Liver (tissue), 8 donors: ENCODE measurements at regions not wholly inside any gene's neighbourhood (a gene's known extent, or its start where the extent isn't known, plus 50 kb on each side); places are given as distances from the start of the nearest gene placed in this dataset.

Source experiments
- DNase-seq: peaks from one replicate; pipeline ENCODE4 v3.0.0-alpha.2; 2017; ENCODE audit warnings: low spot score
- H3K27ac ChIP-seq, 2 donors: one replicate each; pipeline ENCODE4 v1.7.0; 2013; ENCODE audit warnings: inconsistent platforms in 2 of 2, low read length in 2 of 2, control low read depth in 1 of 2, low read depth in 1 of 2, mild to moderate bottlenecking in 1 of 2
- H3K27me3 ChIP-seq, 4 donors: one replicate each; pipeline versions ENCODE4 v1.6.1 to v1.7.0; 2013; ENCODE audit warnings: low read length in 3 of 4, inconsistent platforms in 1 of 4, mild to moderate bottlenecking in 1 of 4, moderate library complexity in 1 of 4; ENCODE audit not compliant: control insufficient read depth in 4 of 4, insufficient read depth in 4 of 4
- H3K36me3 ChIP-seq, 4 donors: one replicate each; pipeline versions ENCODE4 v1.6.1 to v1.7.0; 2013; ENCODE audit warnings: low read length in 3 of 4, mild to moderate bottlenecking in 3 of 4, low read depth in 1 of 4, moderate library complexity in 1 of 4; ENCODE audit not compliant: control insufficient read depth in 4 of 4, insufficient read depth in 3 of 4
- H3K4me1 ChIP-seq, 4 donors: one replicate each; pipeline versions ENCODE4 v1.6.1 to v1.7.0; 2013; ENCODE audit warnings: low read length in 3 of 4, mild to moderate bottlenecking in 3 of 4, moderate library complexity in 1 of 4; ENCODE audit not compliant: control insufficient read depth in 4 of 4, insufficient read depth in 4 of 4
- H3K4me3 ChIP-seq, 3 donors: one replicate each; pipeline versions ENCODE4 v1.6.1 to v1.7.0; 2013; ENCODE audit warnings: low read length in 3 of 3, control low read depth in 1 of 3, low read depth in 1 of 3, mild to moderate bottlenecking in 1 of 3
- H3K9ac ChIP-seq, 2 donors: one replicate each; pipeline ENCODE4 v1.7.0; 2013; ENCODE audit warnings: low read length in 2 of 2, mild to moderate bottlenecking in 2 of 2, moderate library complexity in 2 of 2, control low read depth in 1 of 2, low read depth in 1 of 2
- H3K9me3 ChIP-seq, 4 donors: one replicate each; pipeline versions ENCODE4 v1.6.1 to v1.7.0; 2013; ENCODE audit warnings: low read length in 3 of 4; ENCODE audit not compliant: control insufficient read depth in 4 of 4
- ATF3 ChIP-seq: IDR thresholded peaks from 2 replicates; pipeline ENCODE4 v1.6.1; 2016; ENCODE audit warnings: antibody characterized with exemption
- CTCF ChIP-seq: fragments of 150-350 bp; IDR thresholded peaks from 2 replicates; pipeline ENCODE4 v1.5.1; 2017; ENCODE audit warnings: improper control_type of control experiment, low read depth, low read length; ENCODE audit not compliant: missing input control
- EGR1 ChIP-seq, 2 donors: IDR thresholded peaks; 2 replicates each; pipeline ENCODE4 v1.6.1; 2016 to 2018; ENCODE audit warnings: antibody characterized with exemption in 2 of 2, low read depth in 2 of 2
- FOXA1 ChIP-seq: IDR thresholded peaks from 2 replicates; pipeline ENCODE4 v1.6.1; 2016; ENCODE audit warnings: antibody characterized with exemption
- FOXA2 ChIP-seq: IDR thresholded peaks from 2 replicates; pipeline ENCODE4 v1.6.1; 2016; ENCODE audit warnings: antibody characterized with exemption
- GABPA ChIP-seq, 2 donors: IDR thresholded peaks in 1 of 2; conservative IDR thresholded peaks in 1 of 2; 2 replicates each; pipeline ENCODE4 v1.6.1; 2016; ENCODE audit warnings: antibody characterized with exemption in 2 of 2, mild to moderate bottlenecking in 1 of 2, moderate library complexity in 1 of 2
- HNF4A ChIP-seq, 2 donors: conservative IDR thresholded peaks; 2 replicates each; pipeline ENCODE4 v1.6.1; 2016; ENCODE audit warnings: antibody characterized with exemption in 2 of 2, mild to moderate bottlenecking in 2 of 2
- HNF4G ChIP-seq: IDR thresholded peaks from 2 replicates; pipeline ENCODE4 v1.6.1; 2016; ENCODE audit warnings: antibody characterized with exemption
- JUND ChIP-seq, 2 donors: IDR thresholded peaks; 2 replicates each; pipeline ENCODE4 v1.6.1; 2016; ENCODE audit warnings: antibody characterized with exemption in 2 of 2
- MAX ChIP-seq: IDR thresholded peaks from 2 replicates; pipeline ENCODE4 v1.6.1; 2016; ENCODE audit warnings: antibody characterized with exemption
- NR2F2 ChIP-seq: IDR thresholded peaks from 2 replicates; pipeline ENCODE4 v1.6.1; 2016; ENCODE audit warnings: antibody characterized with exemption
- RAD21 ChIP-seq, 2 donors: IDR thresholded peaks; 2 replicates each; pipeline ENCODE4 v1.6.1; 2016; ENCODE audit warnings: antibody characterized with exemption in 2 of 2, mild to moderate bottlenecking in 2 of 2
- REST ChIP-seq: IDR thresholded peaks from 2 replicates; pipeline ENCODE4 v1.6.1; 2016; ENCODE audit warnings: antibody characterized with exemption, mild to moderate bottlenecking
- RXRA ChIP-seq, 2 donors: IDR thresholded peaks; 2 replicates each; pipeline ENCODE4 v1.6.1; 2017 to 2018; ENCODE audit warnings: antibody characterized with exemption in 2 of 2, mild to moderate bottlenecking in 1 of 2
- SP1 ChIP-seq: IDR thresholded peaks from 2 replicates; pipeline ENCODE4 v1.6.1; 2018; ENCODE audit warnings: antibody characterized with exemption, mild to moderate bottlenecking
- TAF1 ChIP-seq: conservative IDR thresholded peaks from 2 replicates; pipeline ENCODE4 v1.6.1; 2016; ENCODE audit warnings: antibody characterized with exemption, mild to moderate bottlenecking
- YY1 ChIP-seq: IDR thresholded peaks from 2 replicates; pipeline ENCODE4 v1.6.1; 2016; ENCODE audit warnings: antibody characterized with exemption, mild to moderate bottlenecking
- ZBTB33 ChIP-seq: IDR thresholded peaks from 2 replicates; pipeline ENCODE4 v1.6.1; 2016; ENCODE audit warnings: antibody characterized with exemption
- WGBS: extraction: QIAGEN DNeasy Blood & Tissue Kit; methylation state at CpG from one replicate; pipeline ENCODE4 v1.1.7; 2013; 5-methylcytosine and 5-hydroxymethylcytosine counted together
- donor health status: healthy.
- donor health status: healthy.
- donor health status: healthy.
- donor health status: healthy.
- donor health status: healthy.

GRCh38 chr12:97756741-97757140 lies 294.1 kb downstream of the RMST start:
- Histone ChIP-seq H3K27me3 (no peaks in the 10 kb centered on the region), H3K9ac (no peak overlapping the region), H3K9me3 (peaks cover 0 to 3% (median 0%) of the 10 kb centered on the region in 4 donors), H3K4me3 (no peak overlapping the region), H3K4me1 (no peaks in the 10 kb centered on the region), H3K27ac (no peak overlapping the region), H3K36me3 (no peaks in the 10 kb centered on the region)
- WGBS = 78% methylated on average over 2 of the region's 2 CpGs
- no peak for TF ChIP-seq TAF1
- no peak for TF ChIP-seq ATF3
- no peak for TF ChIP-seq HNF4G
- TF ChIP-seq MAX = no peak
- TF ChIP-seq RAD21 (IDR thresholded peaks at IDR 0.05) = no peak
- TF ChIP-seq SP1 = no peak
- no peak for TF ChIP-seq EGR1 (IDR thresholded peaks at IDR 0.05; ENCODE audit: low read depth in 2 of 2)
- no peak for TF ChIP-seq NR2F2
- no peak for TF ChIP-seq HNF4A (conservative IDR thresholded peaks at IDR 0.05)
- no peak for TF ChIP-seq RXRA (IDR thresholded peaks at IDR 0.05)
- no peak for TF ChIP-seq FOXA2
- TF ChIP-seq FOXA1 = no peak
- TF ChIP-seq CTCF = no peak
- TF ChIP-seq GABPA (IDR thresholded peaks at IDR 0.05 in 1 of 2, conservative IDR thresholded peaks at IDR 0.05 in 1 of 2) = no peak
- no peak for TF ChIP-seq YY1
- no peak for TF ChIP-seq ZBTB33
- no peak for TF ChIP-seq REST
- TF ChIP-seq JUND (IDR thresholded peaks at IDR 0.05) = no peak
- no peak for DNase-seq
